BE2C (cell line): ENCODE measurements at regions not wholly inside any gene's neighbourhood (a gene's known extent, or its start where the extent isn't known, plus 50 kb on each side); places are given as distances from the start of the nearest gene placed in this dataset.

Source experiments
- DNase-seq: peaks from one replicate; pipeline ENCODE4 v3.0.0-alpha.2; 2020
- H3K27me3 ChIP-seq: fragments of 250-450 bp; sonication (Bioruptor Pico); 2 replicates; pipeline ENCODE4 v1.5.1; 2020; ENCODE audit warnings: mild to moderate bottlenecking
- H3K36me3 ChIP-seq: fragments of 250-450 bp; sonication (Bioruptor Pico); 2 replicates; pipeline ENCODE4 v1.5.1; 2020; ENCODE audit warnings: mild to moderate bottlenecking
- H3K4me1 ChIP-seq: fragments of 250-450 bp; sonication (Bioruptor Pico); 2 replicates; pipeline ENCODE4 v1.5.1; 2020
- H3K4me3 ChIP-seq: 2 replicates; pipeline ENCODE4 v1.5.1; 2011; ENCODE audit warnings: low read depth, low read length
- H3K9me3 ChIP-seq: fragments of 250-450 bp; sonication (Bioruptor Pico); 2 replicates; pipeline ENCODE4 v1.5.1; 2020
- TF ChIP-seq, protein P1 (sequence below): IDR thresholded peaks from 2 replicates; pipeline ENCODE4 v1.5.1; 2012; ENCODE audit warnings: mild to moderate bottlenecking, low read depth, low read length

DNA sequence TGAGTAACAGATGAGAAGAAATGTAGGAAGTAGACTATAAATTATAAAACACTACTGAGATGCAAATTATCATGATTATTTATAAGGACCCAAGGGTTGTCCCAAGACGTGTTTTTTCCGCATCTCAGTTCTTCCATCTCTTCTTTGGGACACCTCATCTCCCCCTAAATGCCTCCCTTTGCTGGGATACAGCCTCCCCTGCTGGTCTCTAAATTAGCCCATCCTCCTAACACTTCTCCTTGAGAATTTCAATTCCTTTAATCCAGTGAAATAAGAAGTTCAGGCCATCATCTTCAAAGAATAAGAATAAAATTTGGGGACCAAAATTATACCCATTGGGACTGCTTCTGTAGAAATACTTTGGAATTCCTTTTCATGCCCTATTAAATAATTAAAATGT lies 667.0 kb downstream of the BCL11B start:
- no peak for DNase-seq
- H3K27me3 ChIP-seq: no peaks in the 10 kb centered on the region
- H3K4me3 ChIP-seq: no peak overlapping the region
- H3K36me3 ChIP-seq: no peaks in the 10 kb centered on the region
- no peaks in the 10 kb centered on the region for H3K9me3 ChIP-seq
- TF ChIP-seq, protein P1, sequence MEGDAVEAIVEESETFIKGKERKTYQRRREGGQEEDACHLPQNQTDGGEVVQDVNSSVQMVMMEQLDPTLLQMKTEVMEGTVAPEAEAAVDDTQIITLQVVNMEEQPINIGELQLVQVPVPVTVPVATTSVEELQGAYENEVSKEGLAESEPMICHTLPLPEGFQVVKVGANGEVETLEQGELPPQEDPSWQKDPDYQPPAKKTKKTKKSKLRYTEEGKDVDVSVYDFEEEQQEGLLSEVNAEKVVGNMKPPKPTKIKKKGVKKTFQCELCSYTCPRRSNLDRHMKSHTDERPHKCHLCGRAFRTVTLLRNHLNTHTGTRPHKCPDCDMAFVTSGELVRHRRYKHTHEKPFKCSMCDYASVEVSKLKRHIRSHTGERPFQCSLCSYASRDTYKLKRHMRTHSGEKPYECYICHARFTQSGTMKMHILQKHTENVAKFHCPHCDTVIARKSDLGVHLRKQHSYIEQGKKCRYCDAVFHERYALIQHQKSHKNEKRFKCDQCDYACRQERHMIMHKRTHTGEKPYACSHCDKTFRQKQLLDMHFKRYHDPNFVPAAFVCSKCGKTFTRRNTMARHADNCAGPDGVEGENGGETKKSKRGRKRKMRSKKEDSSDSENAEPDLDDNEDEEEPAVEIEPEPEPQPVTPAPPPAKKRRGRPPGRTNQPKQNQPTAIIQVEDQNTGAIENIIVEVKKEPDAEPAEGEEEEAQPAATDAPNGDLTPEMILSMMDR: no peak
- no peaks in the 10 kb centered on the region for H3K4me1 ChIP-seq

DNA sequence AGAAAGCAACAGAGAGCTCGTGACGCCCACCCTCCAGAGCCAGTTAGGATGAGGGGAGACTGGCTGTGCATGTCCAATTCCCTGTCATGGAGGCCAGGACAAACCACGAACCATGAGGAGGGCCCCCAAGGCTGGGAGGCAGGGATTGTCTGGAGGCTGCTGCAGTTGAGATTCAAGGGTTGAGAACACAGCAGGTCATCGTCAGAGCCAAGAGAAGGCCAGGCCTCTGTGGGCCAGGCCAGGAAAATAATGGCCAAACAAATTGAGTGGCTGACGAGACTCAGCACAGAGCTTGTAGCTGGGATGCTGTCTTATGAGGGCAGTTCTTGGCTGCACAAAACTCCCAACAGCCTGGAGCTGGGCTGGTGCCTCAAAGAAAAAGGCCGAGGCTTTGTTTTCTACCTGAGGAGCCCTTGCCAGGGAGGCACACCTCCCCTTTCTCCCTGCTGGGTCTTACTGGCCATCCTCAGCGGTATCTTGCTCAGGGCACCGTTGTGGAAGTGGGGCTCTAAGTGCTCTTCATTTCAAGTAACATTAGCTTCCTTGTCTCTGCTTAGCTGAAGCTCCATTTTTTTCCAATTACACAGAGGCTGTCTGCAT lies 665.9 kb downstream of the BCL11B start:
- H3K36me3 ChIP-seq: no peaks in the 10 kb centered on the region
- H3K4me3 ChIP-seq: no peak overlapping the region
- no peaks in the 10 kb centered on the region for H3K27me3 ChIP-seq
- no peaks in the 10 kb centered on the region for H3K4me1 ChIP-seq
- no peaks in the 10 kb centered on the region for H3K9me3 ChIP-seq
- TF ChIP-seq, protein P1: no peak
- DNase-seq: no peak

DNA sequence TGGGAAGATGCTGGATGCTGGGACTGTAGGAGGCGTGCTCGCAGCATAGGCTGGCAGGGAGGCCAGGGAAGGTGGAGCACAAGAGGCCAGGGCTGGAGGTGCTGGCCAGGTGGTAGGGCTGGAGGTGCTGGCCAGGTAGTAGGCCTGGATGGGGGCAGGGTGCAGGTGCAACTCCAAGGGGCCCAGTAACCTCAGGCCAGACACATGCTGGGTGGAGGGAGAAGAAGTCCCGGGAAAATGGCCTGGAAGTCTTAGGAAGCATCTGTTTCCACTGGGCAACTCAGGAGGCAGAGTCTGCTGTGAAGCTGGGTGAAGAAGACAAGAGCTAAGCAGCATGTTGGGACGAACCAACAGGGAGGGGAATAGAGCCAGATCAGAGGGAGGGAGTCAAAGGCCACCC lies 665.2 kb downstream of the BCL11B start:
- DNase-seq: no peak
- TF ChIP-seq, protein P1: no peak
- Histone ChIP-seq H3K9me3 (no peaks in the 10 kb centered on the region), H3K27me3 (no peaks in the 10 kb centered on the region), H3K4me3 (no peak overlapping the region), H3K4me1 (no peaks in the 10 kb centered on the region), H3K36me3 (no peaks in the 10 kb centered on the region)

DNA sequence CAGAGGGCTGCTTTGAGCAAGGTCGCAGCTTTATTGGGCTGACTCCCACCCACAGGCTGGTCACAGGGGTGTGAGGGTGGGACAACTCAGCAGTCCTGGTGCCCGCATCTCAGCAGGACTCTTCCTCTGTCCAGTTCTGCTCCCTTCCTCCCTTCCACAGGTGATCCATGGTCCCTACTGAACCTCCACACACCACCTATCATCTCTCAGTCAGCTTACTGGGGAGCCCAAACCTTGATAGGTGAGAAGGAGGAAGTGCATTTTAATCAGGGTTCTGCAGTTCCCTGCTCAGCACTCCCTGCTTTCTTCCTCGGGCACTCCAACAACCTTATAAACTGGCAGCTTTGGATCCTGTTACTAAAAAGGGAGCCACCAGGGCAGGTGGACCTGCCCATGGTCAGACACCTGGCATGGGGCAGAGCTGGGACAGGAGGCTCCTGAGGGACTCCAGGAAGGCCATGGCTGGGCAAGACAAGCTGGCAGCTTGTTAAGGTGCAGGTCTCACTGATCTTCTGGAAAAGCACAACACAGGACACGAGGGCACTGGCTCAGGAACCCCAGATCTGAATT lies 664.6 kb downstream of the BCL11B start:
- H3K4me1 ChIP-seq: no peaks in the 10 kb centered on the region
- DNase-seq: no peak
- H3K36me3 ChIP-seq: no peaks in the 10 kb centered on the region
- H3K9me3 ChIP-seq: no peaks in the 10 kb centered on the region
- TF ChIP-seq, protein P1: no peak
- no peak overlapping the region for H3K4me3 ChIP-seq
- no peaks in the 10 kb centered on the region for H3K27me3 ChIP-seq

DNA sequence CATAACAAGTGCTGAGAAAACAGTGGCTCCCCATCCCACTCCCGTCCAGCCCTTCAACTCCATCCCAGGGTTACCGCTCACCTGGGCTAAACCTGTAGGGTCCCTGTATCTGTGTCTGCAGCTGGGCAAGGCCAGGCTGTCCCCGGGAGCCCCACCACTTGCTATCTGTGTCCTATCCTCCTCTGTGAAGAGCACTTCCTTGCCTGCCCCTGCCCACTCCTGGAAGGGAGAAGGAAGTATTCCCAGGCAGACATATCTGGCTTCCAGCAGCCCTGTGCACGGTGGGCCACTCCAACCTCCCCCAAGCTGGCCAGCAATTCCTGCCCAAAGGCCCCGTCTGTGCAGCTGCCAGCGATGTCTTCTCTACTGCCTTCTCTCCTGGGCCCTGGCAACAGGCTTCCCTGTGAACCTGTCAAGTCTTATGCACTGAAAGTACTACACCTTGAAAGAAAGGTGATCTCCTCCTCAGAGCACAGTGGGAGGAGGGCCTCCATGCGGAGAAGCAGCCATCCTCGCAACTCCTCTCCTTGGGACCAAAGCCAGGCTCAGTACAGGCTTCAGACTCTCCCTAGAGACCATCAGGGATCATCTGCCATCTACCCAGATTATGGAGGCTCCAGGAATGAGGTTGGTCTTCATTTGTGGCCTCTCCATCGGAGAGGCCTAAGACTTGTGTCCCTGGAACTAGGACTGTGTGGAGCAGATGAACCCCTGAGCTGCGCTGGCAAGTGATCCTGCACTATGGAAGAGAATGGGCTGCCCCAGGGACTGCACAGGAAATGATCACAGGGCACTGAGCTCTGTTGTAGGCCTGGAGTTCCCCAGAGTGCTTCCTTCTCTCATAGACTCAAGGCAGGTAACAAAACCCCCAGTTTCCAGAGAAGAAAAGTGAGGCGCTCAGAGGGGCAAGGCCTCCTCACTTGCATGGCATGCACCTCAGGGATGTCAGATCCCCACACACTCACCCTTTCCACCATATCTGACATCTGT lies 663.6 kb downstream of the BCL11B start:
- DNase-seq: no peak
- Histone ChIP-seq H3K4me1 (no peaks in the 10 kb centered on the region), H3K27me3 (no peaks in the 10 kb centered on the region), H3K9me3 (no peaks in the 10 kb centered on the region), H3K36me3 (no peaks in the 10 kb centered on the region), H3K4me3 (no peak overlapping the region)
- TF ChIP-seq, protein P1: no peak
